A673 (cell line): ENCODE measurements at regions not wholly inside any gene's neighbourhood (a gene's known extent, or its start where the extent isn't known, plus 50 kb on each side); places are given as distances from the start of the nearest gene placed in this dataset.

ENCODE experiments used
- BruUV-seq: library from RNA; stranded (reverse); fragments of 400-500 nt; replicated peaks from 2 replicates; lab custom pipeline; 2021; lab: Mats Ljungman, UMichigan
- CTCF ChIA-PET: fragments of 300-600 bp; sonication (Branson Sonifier 250); formaldehyde crosslinking; loops from one replicate; lab custom pipeline; 2022; ENCODE audit warnings: antibody characterized with exemption; lab: Charles Lee
- POLR2A ChIA-PET: fragments of 300-600 bp; sonication (Branson Sonifier 250); formaldehyde crosslinking; loops from one replicate; lab custom pipeline; 2022; ENCODE audit warnings: antibody characterized with exemption; ENCODE audit not compliant: low non-redundant PET; lab: Charles Lee
- DNase-seq: peaks from one replicate; pipeline ENCODE4 v3.0.0-alpha.2; 2015; ENCODE audit warnings: low spot score
- H3K27ac ChIP-seq: fragments of 200-600 bp; sonication (generic); 2 replicates; pipeline ENCODE4 v1.5.1; 2016; ENCODE audit warnings: mixed run types, low read depth, mild to moderate bottlenecking, mixed read lengths, antibody characterized with exemption, low read length; ENCODE audit not compliant: poor library complexity, severe bottlenecking
- H3K27me3 ChIP-seq: fragments of 200-600 bp; sonication (generic); replicated peaks from 2 replicates; pipeline ENCODE4 v1.6.1; 2017; ENCODE audit warnings: mixed run types, low read depth, mild to moderate bottlenecking, mixed read lengths, antibody characterized with exemption, low read length; ENCODE audit not compliant: insufficient read depth, poor library complexity
- H3K36me3 ChIP-seq: fragments of 200-600 bp; sonication (generic); 2 replicates; pipeline ENCODE4 v1.6.1; 2016; ENCODE audit warnings: mixed run types, mild to moderate bottlenecking, mixed read lengths, antibody characterized with exemption, low read length; ENCODE audit not compliant: insufficient read depth, poor library complexity, severe bottlenecking
- H3K4me1 ChIP-seq: fragments of 200-600 bp; sonication (generic); 2 replicates; pipeline ENCODE4 v1.6.1; 2017; ENCODE audit warnings: mixed run types, mild to moderate bottlenecking, mixed read lengths, antibody characterized with exemption, low read length; ENCODE audit not compliant: insufficient read depth, poor library complexity, severe bottlenecking
- H3K4me3 ChIP-seq: fragments of 200-600 bp; sonication (generic); 2 replicates; pipeline ENCODE4 v1.5.1; 2016; ENCODE audit warnings: low read depth, mixed run types, mild to moderate bottlenecking, mixed read lengths, low read length; ENCODE audit not compliant: poor library complexity, severe bottlenecking
- H3K9me3 ChIP-seq: fragments of 200-600 bp; sonication (generic); 2 replicates; pipeline ENCODE4 v1.6.1; 2016; ENCODE audit warnings: mixed run types, low read depth, mild to moderate bottlenecking, mixed read lengths, antibody characterized with exemption, low read length; ENCODE audit not compliant: poor library complexity, severe bottlenecking
- EZH2 ChIP-seq: fragments of 200-600 bp; sonication (generic); IDR thresholded peaks from 2 replicates; pipeline ENCODE4 v1.6.1; 2017; ENCODE audit warnings: borderline replicate concordance, low read depth, mild to moderate bottlenecking, mixed read lengths, antibody characterized with exemption, low read length; ENCODE audit not compliant: poor library complexity, severe bottlenecking
- intact Hi-C: fragments of 100-400 bp; cut with micrococcal nuclease; formaldehyde crosslinking; loops from one replicate; pipeline ENCODE4 v1.10.0; 2022; ENCODE audit not compliant: unreplicated experiment
- TF ChIP-seq, protein P1 (sequence below): fragments of 300-800, 200-600 bp; sonication (generic); conservative IDR thresholded peaks from 2 replicates; pipeline ENCODE4 v1.5.1; 2017; ENCODE audit warnings: low read depth, mild to moderate bottlenecking, antibody characterized with exemption, low read length, moderate library complexity, mixed read lengths

- no peak overlapping the region for H3K27ac ChIP-seq
- DNase-seq = no peak
- no peaks in the 10 kb centered on the region for H3K36me3 ChIP-seq
- BruUV-seq = no TSS peak
- TF ChIP-seq, protein P1, sequence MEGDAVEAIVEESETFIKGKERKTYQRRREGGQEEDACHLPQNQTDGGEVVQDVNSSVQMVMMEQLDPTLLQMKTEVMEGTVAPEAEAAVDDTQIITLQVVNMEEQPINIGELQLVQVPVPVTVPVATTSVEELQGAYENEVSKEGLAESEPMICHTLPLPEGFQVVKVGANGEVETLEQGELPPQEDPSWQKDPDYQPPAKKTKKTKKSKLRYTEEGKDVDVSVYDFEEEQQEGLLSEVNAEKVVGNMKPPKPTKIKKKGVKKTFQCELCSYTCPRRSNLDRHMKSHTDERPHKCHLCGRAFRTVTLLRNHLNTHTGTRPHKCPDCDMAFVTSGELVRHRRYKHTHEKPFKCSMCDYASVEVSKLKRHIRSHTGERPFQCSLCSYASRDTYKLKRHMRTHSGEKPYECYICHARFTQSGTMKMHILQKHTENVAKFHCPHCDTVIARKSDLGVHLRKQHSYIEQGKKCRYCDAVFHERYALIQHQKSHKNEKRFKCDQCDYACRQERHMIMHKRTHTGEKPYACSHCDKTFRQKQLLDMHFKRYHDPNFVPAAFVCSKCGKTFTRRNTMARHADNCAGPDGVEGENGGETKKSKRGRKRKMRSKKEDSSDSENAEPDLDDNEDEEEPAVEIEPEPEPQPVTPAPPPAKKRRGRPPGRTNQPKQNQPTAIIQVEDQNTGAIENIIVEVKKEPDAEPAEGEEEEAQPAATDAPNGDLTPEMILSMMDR = no peak
- TF ChIP-seq EZH2 = no peak
- H3K9me3 ChIP-seq = no peaks in the 10 kb centered on the region
- no peaks in the 10 kb centered on the region for H3K4me1 ChIP-seq
- CTCF ChIA-PET = no interaction called here
- POLR2A ChIA-PET = no interaction called here
- no peak overlapping the region for H3K4me3 ChIP-seq
- intact Hi-C loops = no loop called here
- peaks cover 80% of the 10 kb centered on the region for H3K27me3 ChIP-seq
Measured at GRCh38 chr17:79292501-79292900, 217.9 kb downstream of the ENGASE start.

- Histone ChIP-seq H3K27ac (no peak overlapping the region), H3K4me1 (no peaks in the 10 kb centered on the region), H3K4me3 (no peak overlapping the region), H3K9me3 (no peaks in the 10 kb centered on the region), H3K36me3 (no peaks in the 10 kb centered on the region), H3K27me3 (peaks cover 89% of the 10 kb centered on the region)
- CTCF ChIA-PET = no interaction called here
- intact Hi-C loops = no loop called here
- no peak for TF ChIP-seq EZH2
- TF ChIP-seq, protein P1 = no peak
- no peak for DNase-seq
- POLR2A ChIA-PET = no interaction called here
- no TSS peak for BruUV-seq
Measured at GRCh38 chr17:79291391-79291790, 216.8 kb downstream of the ENGASE start.

DNA sequence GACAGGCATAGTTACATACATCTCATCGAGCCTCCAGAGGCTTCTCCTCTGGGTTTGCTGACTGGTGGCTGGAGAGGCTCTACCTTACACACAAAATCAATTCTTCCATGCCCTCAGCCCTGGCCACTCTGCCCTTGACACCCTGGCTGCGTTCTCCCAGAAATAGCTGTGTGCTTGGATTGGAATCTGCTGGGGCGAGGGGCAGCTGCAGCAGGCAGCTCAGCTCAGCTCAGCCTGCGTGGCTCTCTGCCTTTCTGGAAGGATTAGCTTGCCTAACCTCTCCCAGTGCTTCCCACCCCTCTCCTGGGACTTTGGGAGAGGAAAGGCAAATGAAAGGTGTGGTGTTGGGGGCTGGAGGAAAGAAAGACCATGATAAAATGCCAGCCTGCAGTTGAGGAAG lies 216.1 kb downstream of the ENGASE start:
- Histone ChIP-seq H3K36me3 (no peaks in the 10 kb centered on the region), H3K27ac (no peak overlapping the region), H3K27me3 (peaks cover 89% of the 10 kb centered on the region), H3K4me3 (no peak overlapping the region), H3K4me1 (no peaks in the 10 kb centered on the region), H3K9me3 (no peaks in the 10 kb centered on the region)
- intact Hi-C loops = no loop called here
- no TSS peak for BruUV-seq
- CTCF ChIA-PET = no interaction called here
- no peak for TF ChIP-seq EZH2
- TF ChIP-seq, protein P1 = no peak
- no peak for DNase-seq
- POLR2A ChIA-PET = no interaction called here
